ELF-1 (cell line): ENCODE measurements at regions not wholly inside any gene's neighbourhood (a gene's known extent, or its start where the extent isn't known, plus 50 kb on each side); places are given as distances from the start of the nearest gene placed in this dataset.

Experiments used
- DNase-seq: peaks from one replicate; pipeline ENCODE4 v3.0.0-alpha.2; 2016; ENCODE audit warnings: low read depth, low spot score

DNA sequence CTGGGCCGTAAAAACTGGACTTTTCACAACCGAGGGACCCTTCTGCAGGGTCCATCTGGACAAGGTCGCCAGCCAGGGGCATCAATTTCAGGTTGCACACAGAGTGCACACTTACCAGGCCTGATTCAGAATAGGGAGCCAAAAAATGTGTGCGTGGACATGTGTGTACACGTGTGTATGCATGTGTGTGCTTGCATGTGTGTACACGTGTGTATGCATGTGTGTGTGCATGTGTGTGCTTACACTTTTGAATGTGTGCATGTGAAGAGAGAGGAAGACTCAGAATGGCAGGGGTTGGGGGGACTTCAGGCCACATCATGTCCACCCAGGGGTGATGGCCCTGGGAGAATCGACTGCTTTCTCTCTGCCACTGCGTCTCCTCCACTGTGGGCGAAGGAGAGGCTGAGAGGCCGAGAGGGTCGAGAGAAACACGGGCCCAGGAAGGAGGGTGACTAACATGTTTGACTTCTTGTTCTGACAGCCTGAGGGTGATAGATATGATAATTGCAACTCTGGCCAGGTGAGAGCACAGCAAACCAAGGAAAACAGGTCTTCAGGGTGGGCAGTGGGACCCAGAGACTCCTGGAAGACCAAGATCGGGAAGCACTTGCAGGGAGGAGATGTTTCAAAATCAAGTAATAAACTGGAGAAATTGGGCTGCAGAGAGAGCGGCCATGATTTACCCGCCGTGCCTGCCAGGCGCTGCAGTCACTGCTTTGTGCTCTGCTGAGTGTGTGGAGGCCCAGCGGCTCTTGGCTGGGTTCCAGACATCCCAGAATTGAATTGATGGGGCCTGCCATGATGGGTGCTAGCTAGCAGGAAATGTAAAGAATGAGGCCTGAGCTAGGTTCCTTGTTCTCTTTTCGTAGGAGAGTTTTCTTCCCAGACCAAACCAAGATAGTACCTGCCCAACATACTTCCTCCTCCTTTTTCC, 310.8 kb downstream of the QKI start:
- peak; percentile 22 for DNase-seq

- no peak for DNase-seq
These were observed 309.7 kb downstream of the QKI start for GRCh38 chr6:163724196-163724595.

DNA sequence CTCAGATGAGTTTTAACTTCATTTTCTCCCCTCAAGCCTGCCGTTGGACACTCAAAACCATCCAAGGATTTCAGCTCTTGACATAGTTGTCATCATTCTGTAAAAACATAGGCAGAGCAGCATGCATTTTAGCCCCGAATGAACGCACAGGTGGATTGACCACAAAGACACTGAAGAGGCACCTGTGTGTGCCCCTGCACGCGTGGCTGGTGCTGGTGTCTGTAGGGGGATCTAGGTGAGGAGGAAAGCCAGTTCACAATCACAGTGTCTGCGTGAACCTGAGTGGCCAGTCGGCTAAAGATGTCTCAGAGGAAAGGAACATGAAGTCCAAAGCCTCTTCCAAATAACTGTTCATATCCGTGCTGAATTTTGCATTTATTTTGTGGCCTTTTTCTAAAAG, 309.2 kb downstream of the QKI start:
- DNase-seq = no peak

- DNase-seq = no peak
These were observed 307.6 kb downstream of the QKI start for GRCh38 chr6:163721922-163722692.

GRCh38 chr6:163721435-163721834, 306.9 kb downstream of the QKI start:
- no peak for DNase-seq

- no peak for DNase-seq
These were observed 306.1 kb downstream of the QKI start for GRCh38 chr6:163720460-163721235.

DNA sequence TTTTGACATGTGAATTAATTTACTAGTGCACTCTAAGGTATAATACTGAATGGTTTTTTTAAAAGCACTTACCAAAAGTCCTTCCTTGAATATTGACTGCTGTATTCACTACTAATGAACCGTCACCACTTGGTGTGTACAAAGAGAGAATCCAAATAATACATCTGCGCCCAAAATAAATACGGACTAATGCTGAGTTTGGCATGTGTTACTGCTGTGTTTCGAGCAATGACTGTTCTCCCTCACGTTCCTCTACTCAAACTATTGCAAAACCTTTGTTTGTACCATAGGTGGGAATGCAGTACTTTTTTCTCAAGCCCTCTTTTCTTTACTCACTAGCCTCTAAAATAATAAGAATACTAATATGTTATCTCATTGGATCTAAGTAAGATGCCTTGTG, 305.5 kb downstream of the QKI start:
- no peak for DNase-seq

DNA sequence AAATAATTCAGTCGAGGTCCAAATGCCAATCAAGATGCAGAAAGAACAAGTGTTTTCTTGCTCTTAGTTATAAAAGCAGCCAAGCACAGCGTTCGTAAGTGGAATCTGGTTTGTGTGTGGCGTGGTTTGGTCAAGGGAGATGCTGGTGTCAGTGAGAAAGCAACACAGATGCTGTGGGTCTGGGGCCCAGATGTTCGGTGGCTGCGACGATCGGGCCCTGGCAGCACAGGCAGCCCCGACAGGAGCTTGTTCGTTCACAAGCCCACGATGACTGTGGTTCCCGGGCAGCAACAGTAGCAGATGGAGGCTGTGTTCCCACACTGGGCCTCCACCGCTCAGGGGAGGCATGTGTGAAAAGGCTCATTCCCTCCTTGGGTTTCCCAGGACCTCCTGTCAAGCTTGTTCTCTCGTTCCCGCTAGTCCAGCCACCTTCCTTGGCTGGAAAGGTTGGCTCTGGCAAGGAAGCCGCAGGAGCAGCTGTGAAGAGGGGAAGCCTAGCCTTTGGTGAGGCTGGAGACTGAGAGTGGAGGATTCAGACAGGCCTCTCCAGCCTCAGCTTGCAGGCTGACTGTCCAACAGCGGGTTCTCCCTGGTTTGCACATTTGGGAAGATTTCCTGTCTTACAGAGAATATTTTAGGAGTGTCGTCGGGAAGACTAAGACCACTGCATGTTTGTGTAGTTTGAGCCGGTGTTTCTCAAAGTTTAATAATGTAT, 304.7 kb downstream of the QKI start:
- DNase-seq = no peak

DNA sequence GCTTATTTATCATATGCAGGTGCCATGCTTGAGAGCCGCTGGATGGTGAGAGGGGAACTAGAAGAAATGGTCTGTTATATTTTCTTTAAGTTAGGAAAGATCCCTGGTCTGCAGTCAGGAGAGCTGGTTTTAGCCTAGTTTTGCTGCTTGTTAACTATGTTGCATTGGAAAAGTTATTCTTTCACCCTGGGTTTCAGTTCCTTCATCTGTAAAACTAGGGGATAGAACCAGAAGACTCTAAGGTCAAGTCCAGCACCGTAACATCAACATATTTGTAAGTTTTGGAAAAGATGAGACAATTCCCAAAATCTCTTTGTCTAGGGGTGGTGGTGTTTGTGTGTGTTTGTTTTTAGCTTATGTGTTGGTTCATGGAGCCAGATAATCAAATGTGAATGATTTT, 304.0 kb downstream of the QKI start:
- DNase-seq = no peak

DNA sequence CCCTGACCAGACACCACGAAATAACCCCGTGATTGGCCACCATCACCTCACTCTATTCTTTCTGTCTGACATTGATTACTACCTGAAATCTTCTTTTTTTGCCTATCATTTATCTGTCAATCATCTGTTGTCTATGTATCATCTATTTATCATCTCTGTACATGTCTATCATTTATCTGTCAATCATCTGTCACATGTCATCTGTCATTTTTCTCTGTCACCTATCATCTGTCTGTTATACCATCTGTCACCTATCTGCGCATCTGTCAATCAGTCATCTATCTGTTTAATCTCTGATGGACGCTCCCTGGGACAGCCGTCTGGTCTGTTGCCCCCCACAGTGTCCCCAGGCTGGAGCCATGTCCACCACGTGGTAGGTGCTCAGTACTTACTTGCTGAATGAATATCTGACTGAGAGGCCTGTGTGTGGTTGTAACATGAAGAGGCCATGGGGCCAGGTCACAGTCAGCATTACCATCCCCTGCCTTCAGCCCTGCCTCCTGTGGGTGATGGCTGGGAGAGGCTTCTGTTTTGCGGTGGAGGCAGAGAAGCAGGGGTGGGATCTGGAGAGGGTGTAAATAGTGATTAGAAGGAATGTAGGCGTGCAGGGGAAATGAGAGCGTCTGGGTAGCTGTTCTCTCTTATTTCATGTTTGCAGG, 302.7 kb downstream of the QKI start:
- DNase-seq = peak; percentile 38

GRCh38 chr6:163716690-163717089, 302.2 kb downstream of the QKI start:
- no peak for DNase-seq

DNA sequence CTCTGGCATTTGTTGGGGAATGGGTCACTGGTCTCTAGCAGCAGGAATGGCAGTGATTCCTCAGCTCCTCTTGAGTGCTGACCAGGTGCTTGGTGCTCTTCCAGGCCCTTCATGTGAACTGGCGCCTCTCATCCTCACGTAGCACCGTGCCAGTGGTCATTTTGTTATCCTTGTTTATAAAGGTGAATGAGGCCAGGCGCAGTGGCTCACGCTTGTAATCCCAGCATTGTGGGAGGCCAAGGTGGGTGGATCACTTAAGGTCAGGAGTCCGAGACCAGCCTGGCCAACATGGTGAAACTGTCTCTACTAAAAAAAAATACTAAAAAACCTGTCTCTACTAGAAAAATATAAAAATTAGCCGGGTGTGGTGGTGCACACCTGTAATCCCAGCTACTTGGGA, 301.3 kb downstream of the QKI start:
- DNase-seq = no peak

DNA sequence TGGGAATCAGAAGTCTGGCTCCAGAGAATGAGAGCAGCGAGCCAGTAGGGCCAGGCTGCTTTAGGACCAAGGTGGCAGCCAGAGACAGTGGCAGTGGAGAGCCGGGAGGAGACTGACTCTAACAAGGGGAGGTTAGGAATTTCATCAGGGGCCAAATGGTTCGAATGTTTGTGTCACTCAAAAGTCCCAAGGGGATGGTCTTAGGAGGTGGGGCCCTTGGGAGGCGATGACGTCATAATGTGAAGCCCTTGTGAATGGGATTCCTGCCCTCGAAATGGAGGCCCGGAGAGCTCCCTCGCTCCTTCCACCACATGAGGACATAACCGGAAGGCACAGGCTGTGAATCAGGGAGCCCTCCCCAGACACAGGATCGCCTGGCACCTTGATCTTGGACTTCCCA, 299.7 kb downstream of the QKI start:
- DNase-seq = no peak

- no peak for DNase-seq
These were observed 298.5 kb downstream of the QKI start for GRCh38 chr6:163712981-163713380.

DNA sequence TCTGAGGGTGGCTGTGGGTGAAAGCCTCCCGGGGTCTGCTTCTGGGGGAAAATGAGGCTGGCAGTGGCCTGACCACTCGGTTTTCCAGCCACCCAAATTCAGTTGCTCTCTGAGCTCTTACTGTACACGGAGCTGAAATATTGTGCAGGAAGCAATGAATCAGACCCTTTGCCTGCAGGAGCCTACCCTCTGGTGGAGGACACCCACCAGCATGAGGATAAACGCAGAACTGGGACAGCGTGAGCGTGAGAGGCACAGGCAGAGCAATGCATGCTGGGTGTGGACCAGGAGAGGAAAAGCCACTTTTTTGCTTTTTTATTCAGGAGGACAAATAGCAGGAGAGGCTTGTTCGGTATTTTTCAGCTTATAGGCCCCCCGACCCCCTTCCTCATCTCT, 298.0 kb downstream of the QKI start:
- DNase-seq = no peak

DNA sequence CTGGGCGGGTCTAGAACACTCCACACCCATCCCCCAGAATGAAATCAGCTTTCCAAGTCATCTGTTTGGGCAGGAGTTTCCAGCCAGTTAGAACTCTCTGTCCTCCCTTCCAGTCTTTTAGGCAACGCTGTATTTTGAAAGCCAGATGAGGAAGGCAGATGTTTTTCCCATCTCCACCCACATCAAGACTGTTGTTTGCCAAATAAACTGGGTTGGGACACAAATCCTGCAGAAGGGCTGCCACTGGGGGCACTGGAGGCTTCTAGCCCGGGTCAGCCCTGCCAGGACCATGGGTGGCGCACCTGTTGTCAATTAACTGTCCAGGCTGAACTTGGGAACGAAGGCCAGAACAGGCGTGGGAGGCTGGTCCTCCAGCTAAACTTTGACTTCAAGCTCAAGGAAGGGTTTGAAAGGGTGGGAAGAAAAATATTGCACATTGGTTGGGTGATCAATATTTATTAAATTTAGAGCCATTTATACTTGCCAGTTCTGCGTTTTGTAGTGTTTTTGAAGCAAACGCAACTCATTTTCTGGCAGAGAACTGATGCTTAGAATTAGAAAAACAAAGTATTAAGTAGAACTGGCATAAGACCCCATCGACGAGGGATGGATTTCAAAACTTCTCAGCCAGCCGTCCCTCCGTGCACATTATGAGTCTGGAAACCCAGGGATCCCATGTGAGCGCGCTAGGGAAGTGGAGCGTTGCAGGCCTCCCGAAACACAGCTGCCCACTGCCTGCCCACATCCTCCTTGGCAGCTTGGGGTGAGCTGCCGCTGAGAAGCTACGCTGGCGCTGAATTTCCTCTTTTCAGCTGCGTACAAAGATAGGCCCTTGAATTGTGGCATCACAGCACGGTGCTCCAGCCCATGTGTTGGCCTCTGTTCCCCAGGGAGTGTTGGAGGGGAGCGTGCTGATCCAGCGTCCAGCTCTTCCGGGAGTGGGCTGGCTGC, 297.4 kb downstream of the QKI start:
- no peak for DNase-seq

DNA sequence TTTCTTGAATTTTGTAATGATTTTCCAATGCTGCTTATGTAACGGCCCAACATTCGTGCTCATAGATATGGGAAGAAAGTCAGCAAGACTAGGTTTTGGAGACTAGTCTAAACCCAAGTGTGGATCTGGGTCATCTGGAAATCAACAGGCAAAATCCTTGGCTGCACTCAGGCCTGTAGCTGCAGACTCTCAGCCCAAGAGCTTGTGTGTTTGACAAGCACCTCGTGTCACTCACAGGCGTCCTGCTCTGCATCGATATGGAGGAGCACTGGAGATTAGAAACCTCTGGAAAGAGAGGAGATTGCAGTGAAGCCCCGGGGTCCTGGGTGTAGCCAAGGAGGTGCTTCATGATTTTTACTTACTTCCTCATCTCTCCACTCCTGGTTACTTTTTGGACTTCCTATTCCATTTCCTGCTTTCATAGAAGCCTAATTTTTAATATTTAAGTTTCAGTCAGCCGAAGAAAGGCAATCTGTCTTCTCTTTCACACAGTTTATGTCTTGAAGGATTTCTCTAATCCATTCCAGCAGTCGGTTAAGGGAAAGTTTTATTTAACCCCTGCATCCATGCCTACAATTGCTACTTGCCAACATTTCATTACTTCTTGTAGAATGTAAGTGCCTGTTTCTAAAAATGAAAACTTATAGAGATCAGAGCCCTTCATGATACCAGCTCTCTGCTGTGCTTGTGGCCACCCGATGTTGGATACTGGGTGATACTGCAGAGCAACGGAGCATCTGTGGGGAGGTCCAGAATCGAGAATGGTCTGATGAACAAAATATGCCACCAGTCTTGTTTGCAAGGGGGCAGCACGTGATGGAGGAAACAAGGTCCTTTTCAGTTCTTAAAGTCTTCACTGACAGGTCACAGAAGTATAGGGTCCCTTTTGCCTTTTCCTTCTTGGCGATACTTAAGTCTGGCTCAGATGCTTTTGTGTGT, 296.3 kb downstream of the QKI start:
- DNase-seq = no peak

GRCh38 chr6:163709693-163710092, 295.2 kb downstream of the QKI start:
- DNase-seq = no peak

DNA sequence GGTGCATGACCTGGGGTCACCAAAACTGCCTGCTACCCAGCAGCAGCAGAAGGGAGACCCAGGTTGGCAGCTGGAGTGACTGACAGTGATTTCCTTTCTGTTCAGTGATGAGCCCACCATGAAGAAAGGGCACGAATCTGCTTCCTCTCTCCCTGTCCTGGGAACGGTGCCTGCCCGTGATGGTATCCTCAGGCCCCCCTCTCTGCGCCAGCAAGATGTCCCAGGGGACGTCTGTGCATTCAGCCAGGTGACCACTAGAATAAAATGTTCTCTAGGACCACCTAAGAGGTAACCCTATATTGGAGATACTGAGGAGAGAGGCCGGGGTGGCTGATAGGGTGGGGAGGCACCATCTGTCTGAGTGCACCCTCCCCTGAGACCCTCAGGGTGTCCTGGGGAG, 294.7 kb downstream of the QKI start:
- DNase-seq = no peak
